ENCODE measurements at regions not wholly inside any gene's neighbourhood (a gene's known extent, or its start where the extent isn't known, plus 50 kb on each side); places are given as distances from the start of the nearest gene placed in this dataset.

DNA sequence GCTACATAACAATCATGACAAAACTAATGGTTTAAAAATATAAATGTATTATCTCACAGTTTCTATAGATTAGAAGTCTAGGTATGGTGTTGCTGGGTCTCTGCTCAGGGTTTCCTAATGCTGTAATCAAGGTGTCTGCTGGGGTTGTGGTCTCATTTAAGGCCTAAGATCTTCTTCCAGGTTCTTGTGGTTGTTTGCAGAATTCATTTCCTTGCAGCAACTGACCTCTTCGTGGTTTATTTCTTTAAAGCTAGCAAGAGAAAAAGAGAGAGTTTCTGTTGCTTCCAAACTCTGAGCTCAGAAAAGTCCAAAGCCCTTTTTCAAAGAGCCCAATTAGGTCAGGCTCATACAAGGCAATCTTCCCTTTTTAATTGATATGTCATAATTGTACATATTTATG, 452.7 kb upstream of the CCDC179 start:
- H3K9me3 Mint-ChIP-seq (ENCODE audit: low read depth) = peaks cover 3% of the 10 kb centered on the region
- no peak overlapping the region for H3K27ac Mint-ChIP-seq
- DNase-seq (ENCODE audit: low spot score, unreplicated experiment) = no peak
- no peaks in the 10 kb centered on the region for H3K36me3 Mint-ChIP-seq (ENCODE audit: insufficient read depth)
- no peak overlapping the region for H3K4me3 Mint-ChIP-seq (ENCODE audit: low read depth)
- peaks cover 5% of the 10 kb centered on the region for H3K4me1 Mint-ChIP-seq (ENCODE audit: low read depth)
- no peaks in the 10 kb centered on the region for H3K27me3 Mint-ChIP-seq
- TF ChIP-seq, protein P1, sequence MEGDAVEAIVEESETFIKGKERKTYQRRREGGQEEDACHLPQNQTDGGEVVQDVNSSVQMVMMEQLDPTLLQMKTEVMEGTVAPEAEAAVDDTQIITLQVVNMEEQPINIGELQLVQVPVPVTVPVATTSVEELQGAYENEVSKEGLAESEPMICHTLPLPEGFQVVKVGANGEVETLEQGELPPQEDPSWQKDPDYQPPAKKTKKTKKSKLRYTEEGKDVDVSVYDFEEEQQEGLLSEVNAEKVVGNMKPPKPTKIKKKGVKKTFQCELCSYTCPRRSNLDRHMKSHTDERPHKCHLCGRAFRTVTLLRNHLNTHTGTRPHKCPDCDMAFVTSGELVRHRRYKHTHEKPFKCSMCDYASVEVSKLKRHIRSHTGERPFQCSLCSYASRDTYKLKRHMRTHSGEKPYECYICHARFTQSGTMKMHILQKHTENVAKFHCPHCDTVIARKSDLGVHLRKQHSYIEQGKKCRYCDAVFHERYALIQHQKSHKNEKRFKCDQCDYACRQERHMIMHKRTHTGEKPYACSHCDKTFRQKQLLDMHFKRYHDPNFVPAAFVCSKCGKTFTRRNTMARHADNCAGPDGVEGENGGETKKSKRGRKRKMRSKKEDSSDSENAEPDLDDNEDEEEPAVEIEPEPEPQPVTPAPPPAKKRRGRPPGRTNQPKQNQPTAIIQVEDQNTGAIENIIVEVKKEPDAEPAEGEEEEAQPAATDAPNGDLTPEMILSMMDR (IDR thresholded peaks at IDR 0.05; ENCODE audit: unreplicated experiment) = no peak

DNA sequence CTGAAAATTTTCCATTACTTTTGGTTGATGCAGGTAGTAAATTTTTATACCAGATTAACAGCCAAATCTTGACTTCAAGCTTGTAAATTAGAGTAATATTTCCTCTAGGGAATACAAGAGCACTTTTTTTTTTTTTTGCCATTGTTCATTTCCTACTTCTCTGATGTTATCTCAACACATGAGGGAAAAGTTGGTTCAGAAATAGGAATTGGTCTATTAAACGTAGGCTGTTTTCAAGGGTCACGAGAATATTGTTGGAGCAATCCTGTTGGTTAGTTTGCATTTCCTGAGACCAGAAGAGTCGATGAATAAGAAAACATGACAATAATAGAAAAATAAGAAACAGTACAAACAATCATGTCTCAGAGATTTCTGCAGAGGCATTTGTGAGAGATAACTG, 453.9 kb upstream of the CCDC179 start:
- Mint-ChIP-seq H3K36me3 (ENCODE audit: insufficient read depth) (no peaks in the 10 kb centered on the region), H3K9me3 (ENCODE audit: low read depth) (peaks cover 3% of the 10 kb centered on the region), H3K27me3 (no peaks in the 10 kb centered on the region), H3K27ac (no peak overlapping the region), H3K4me3 (ENCODE audit: low read depth) (no peak overlapping the region), H3K4me1 (ENCODE audit: low read depth) (peaks cover 5% of the 10 kb centered on the region)
- no peak for DNase-seq (ENCODE audit: low spot score, unreplicated experiment)
- TF ChIP-seq, protein P1 (IDR thresholded peaks at IDR 0.05; ENCODE audit: unreplicated experiment) = no peak

DNA sequence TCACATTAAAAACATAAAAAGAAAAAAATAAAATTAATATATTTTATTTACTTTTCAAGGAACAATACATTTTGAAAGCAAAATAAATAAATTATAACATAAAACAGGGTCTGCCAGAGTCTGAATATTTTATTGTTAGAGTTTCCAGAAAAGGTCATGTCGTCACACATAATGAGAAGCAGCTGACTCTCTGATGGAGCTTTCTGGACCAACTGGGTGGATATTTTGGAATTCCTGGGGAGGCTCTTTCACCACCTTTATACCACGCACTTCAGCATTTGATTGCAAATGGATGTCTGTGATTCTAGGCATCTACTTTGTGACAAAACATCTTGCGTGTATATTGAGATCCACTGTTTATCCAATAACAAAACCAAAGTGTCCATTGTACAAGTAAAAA, 455.0 kb upstream of the CCDC179 start:
- DNase-seq (ENCODE audit: low spot score, unreplicated experiment) = no peak
- Mint-ChIP-seq H3K9me3 (ENCODE audit: low read depth) (peaks cover 4% of the 10 kb centered on the region), H3K27me3 (no peaks in the 10 kb centered on the region), H3K27ac (no peak overlapping the region), H3K4me1 (ENCODE audit: low read depth) (peaks cover 5% of the 10 kb centered on the region), H3K4me3 (ENCODE audit: low read depth) (no peak overlapping the region), H3K36me3 (ENCODE audit: insufficient read depth) (peaks cover under 1% of the 10 kb centered on the region)
- TF ChIP-seq, protein P1 (IDR thresholded peaks at IDR 0.05; ENCODE audit: unreplicated experiment) = no peak

DNA sequence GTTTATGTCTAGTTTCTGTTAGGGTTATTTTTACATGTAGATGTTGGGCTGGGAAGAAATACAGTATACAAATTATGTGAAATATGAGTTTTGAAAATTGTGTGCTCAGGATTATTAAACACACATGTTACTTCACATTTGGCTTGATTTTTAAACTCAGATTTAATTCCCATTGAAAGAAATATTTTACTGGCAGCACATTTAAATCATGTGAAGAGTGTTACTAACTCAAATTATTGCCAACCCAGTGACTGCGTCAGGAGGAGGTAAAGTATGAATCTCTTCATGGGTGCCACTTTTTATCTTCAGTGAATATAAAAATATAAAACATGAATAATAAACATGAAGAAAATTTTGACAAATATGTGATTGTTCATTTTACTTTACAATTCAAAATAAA, 457.5 kb upstream of the CCDC179 start:
- H3K27me3 Mint-ChIP-seq = no peaks in the 10 kb centered on the region
- H3K27ac Mint-ChIP-seq = no peak overlapping the region
- DNase-seq (ENCODE audit: low spot score, unreplicated experiment) = no peak
- H3K36me3 Mint-ChIP-seq (ENCODE audit: insufficient read depth) = peaks cover 3% of the 10 kb centered on the region
- TF ChIP-seq, protein P1 (IDR thresholded peaks at IDR 0.05; ENCODE audit: unreplicated experiment) = no peak
- H3K9me3 Mint-ChIP-seq (ENCODE audit: low read depth) = peaks cover 12% of the 10 kb centered on the region
- peaks cover 3% of the 10 kb centered on the region for H3K4me1 Mint-ChIP-seq (ENCODE audit: low read depth)
- H3K4me3 Mint-ChIP-seq (ENCODE audit: low read depth) = no peak overlapping the region

DNA sequence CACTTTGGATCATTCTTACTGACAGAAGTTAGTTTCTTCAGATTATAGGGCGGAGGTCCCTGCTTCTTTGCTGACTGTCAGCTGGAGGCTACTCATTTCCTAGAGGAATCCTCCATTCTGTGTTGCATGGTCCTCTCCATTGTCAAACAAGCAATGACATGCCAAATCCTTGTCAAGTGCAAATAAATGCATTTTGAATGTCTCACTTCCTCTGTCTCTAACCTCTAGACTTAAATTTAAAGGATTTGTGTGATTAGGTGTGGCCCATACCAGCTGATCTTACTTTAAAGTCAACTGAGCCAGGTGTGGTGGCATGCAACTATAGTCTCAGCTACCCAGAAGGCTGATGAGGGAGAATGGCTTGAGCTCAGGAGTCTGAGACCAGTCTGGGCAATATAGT, 458.4 kb upstream of the CCDC179 start:
- Mint-ChIP-seq H3K27ac (no peak overlapping the region), H3K4me3 (ENCODE audit: low read depth) (no peak overlapping the region), H3K4me1 (ENCODE audit: low read depth) (no peaks in the 10 kb centered on the region), H3K27me3 (no peaks in the 10 kb centered on the region), H3K36me3 (ENCODE audit: insufficient read depth) (peaks cover 3% of the 10 kb centered on the region), H3K9me3 (ENCODE audit: low read depth) (peaks cover 21% of the 10 kb centered on the region)
- no peak for DNase-seq (ENCODE audit: low spot score, unreplicated experiment)
- TF ChIP-seq, protein P1 (IDR thresholded peaks at IDR 0.05; ENCODE audit: unreplicated experiment) = no peak

All from progenitor cell of endocrine pancreas (in vitro differentiated cells).